Small intestine (tissue), 7 donors: ENCODE measurements at regions not wholly inside any gene's neighbourhood (a gene's known extent, or its start where the extent isn't known, plus 50 kb on each side); places are given as distances from the start of the nearest gene placed in this dataset.
A peak's percentile ranks its signal among the peaks of the same experiment; 100 is the strongest.

Source experiments
- DNase-seq, 2 donors: peaks; one replicate each; pipeline versions ENCODE4 v3.0.0 to v3.0.0-alpha.2; 2013
- FAIRE-seq: peaks from 2 replicates; lab custom pipeline; 2012; peaks lifted over from hg19 to GRCh38; lab: Jason Lieb, UNC
- H3K27ac ChIP-seq, 3 donors: one replicate each; pipeline ENCODE4 v1.5.1; 2013; ENCODE audit warnings: low read length in 2 of 3, mild to moderate bottlenecking in 2 of 3, control low read depth in 1 of 3, inconsistent platforms in 1 of 3, low read depth in 1 of 3, moderate library complexity in 1 of 3
- H3K27me3 ChIP-seq, 3 donors: one replicate each; pipeline ENCODE4 v1.6.1; 2013; ENCODE audit warnings: low read length in 3 of 3, inconsistent platforms in 1 of 3; ENCODE audit not compliant: control insufficient read depth in 3 of 3, insufficient read depth in 3 of 3
- H3K36me3 ChIP-seq, 3 donors: one replicate each; pipeline ENCODE4 v1.6.1; 2013; ENCODE audit warnings: low read length in 3 of 3, inconsistent platforms in 1 of 3, low read depth in 1 of 3, mild to moderate bottlenecking in 1 of 3, moderate library complexity in 1 of 3; ENCODE audit not compliant: control insufficient read depth in 3 of 3, insufficient read depth in 2 of 3
- H3K4me1 ChIP-seq, 3 donors: one replicate each; pipeline ENCODE4 v1.6.1; 2013; ENCODE audit warnings: low read length in 2 of 3, inconsistent platforms in 1 of 3, low read depth in 1 of 3, mild to moderate bottlenecking in 1 of 3, moderate library complexity in 1 of 3; ENCODE audit not compliant: control insufficient read depth in 3 of 3, insufficient read depth in 2 of 3
- H3K4me3 ChIP-seq, 3 donors: one replicate each; pipeline ENCODE4 v1.5.1; 2013; ENCODE audit warnings: low read length in 3 of 3, control low read depth in 1 of 3, inconsistent platforms in 1 of 3, low read depth in 1 of 3, mild to moderate bottlenecking in 1 of 3, moderate library complexity in 1 of 3
- H3K9me3 ChIP-seq, 2 donors: one replicate each; pipeline ENCODE4 v1.6.1; 2013; ENCODE audit warnings: low read depth in 1 of 2, low read length in 1 of 2; ENCODE audit not compliant: control insufficient read depth in 2 of 2, insufficient read depth in 1 of 2
- WGBS, 3 donors: extraction: QIAGEN DNeasy Blood & Tissue Kit; methylation state at CpG; one replicate each; pipeline ENCODE4 v1.1.7; 2013; 5-methylcytosine and 5-hydroxymethylcytosine counted together
- donor health status: healthy with polysubstance abuse.
- donor health status: control.
- donor health status: control.
- donor health status: Bipolar disorder and iron deficiency.
- donor health status: healthy.

GRCh38 chr11:29006668-29007067 lies 898.5 kb downstream of the METTL15 start:
- FAIRE-seq: no peak
- Histone ChIP-seq H3K27me3 (no peaks in the 10 kb centered on the region), H3K9me3 (no peaks in the 10 kb centered on the region), H3K4me1 (no peaks in the 10 kb centered on the region), H3K27ac (no peak overlapping the region), H3K36me3 (no peaks in the 10 kb centered on the region), H3K4me3 (no peak overlapping the region)
- WGBS, 3 donors: 81 to 88% (median 83%) methylated on average over 3 of the region's 3 CpGs
- no peak for DNase-seq

- Histone ChIP-seq H3K9me3 (no peaks in the 10 kb centered on the region), H3K4me3 (no peak overlapping the region), H3K27me3 (no peaks in the 10 kb centered on the region), H3K36me3 (no peaks in the 10 kb centered on the region), H3K27ac (no peak overlapping the region), H3K4me1 (no peaks in the 10 kb centered on the region)
- no peak for DNase-seq
- 82 to 91% (median 87%) methylated on average over 4 of the region's 4 CpGs for WGBS, 3 donors
- FAIRE-seq: no peak
These were observed 897.3 kb downstream of the METTL15 start for GRCh38 chr11:29005401-29005980.

- Histone ChIP-seq H3K27me3 (no peaks in the 10 kb centered on the region), H3K4me3 (no peak overlapping the region), H3K27ac (no peak overlapping the region), H3K9me3 (no peaks in the 10 kb centered on the region), H3K36me3 (no peaks in the 10 kb centered on the region), H3K4me1 (no peaks in the 10 kb centered on the region)
- 57 to 71% (median 65%) methylated on average over 3 of the region's 3 CpGs for WGBS, 3 donors
- no peak for FAIRE-seq
- DNase-seq: no peak
These were observed 894.6 kb downstream of the METTL15 start for GRCh38 chr11:29002816-29003215.

- H3K4me1 ChIP-seq: no peaks in the 10 kb centered on the region
- DNase-seq (no peak), FAIRE-seq (no peak)
- 76 to 90% (median 85%) methylated on average over 1 of the region's 1 CpG for WGBS, 3 donors
- no peaks in the 10 kb centered on the region for H3K9me3 ChIP-seq
- H3K27ac ChIP-seq: no peak overlapping the region
- no peaks in the 10 kb centered on the region for H3K36me3 ChIP-seq
- H3K27me3 ChIP-seq: no peaks in the 10 kb centered on the region
- H3K4me3 ChIP-seq: no peak overlapping the region
These were observed 891.4 kb downstream of the METTL15 start for GRCh38 chr11:28999620-29000019.

GRCh38 chr11:28992996-28993395 lies 884.8 kb downstream of the METTL15 start:
- DNase-seq: no peak
- WGBS, 3 donors: 33 to 55% (median 42%) methylated on average over 2 of the region's 2 CpGs

GRCh38 chr11:28984231-28984630 lies 876.0 kb downstream of the METTL15 start:
- H3K27ac ChIP-seq: no peak overlapping the region
- WGBS, 3 donors: 85 to 91% (median 89%) methylated on average over 4 of the region's 4 CpGs
- no peaks in the 10 kb centered on the region for H3K4me1 ChIP-seq
- no peaks in the 10 kb centered on the region for H3K27me3 ChIP-seq
- FAIRE-seq: no peak
- H3K36me3 ChIP-seq: no peaks in the 10 kb centered on the region
- no peak overlapping the region for H3K4me3 ChIP-seq
- DNase-seq: no peak
- H3K9me3 ChIP-seq: no peaks in the 10 kb centered on the region

More at GRCh38 chr11:28992996-28993395, 884.8 kb downstream of the METTL15 start:
- H3K27ac ChIP-seq: no peak overlapping the region
- H3K27me3 ChIP-seq: no peaks in the 10 kb centered on the region
- no peak overlapping the region for H3K4me3 ChIP-seq
- no peak for FAIRE-seq
- H3K36me3 ChIP-seq: no peaks in the 10 kb centered on the region
- no peaks in the 10 kb centered on the region for H3K9me3 ChIP-seq
- H3K4me1 ChIP-seq: no peaks in the 10 kb centered on the region

- H3K4me3 ChIP-seq: no peak overlapping the region
- no peaks in the 10 kb centered on the region for H3K27me3 ChIP-seq
- no peak overlapping the region for H3K27ac ChIP-seq
- FAIRE-seq (no peak), DNase-seq (no peak)
- no peaks in the 10 kb centered on the region for H3K36me3 ChIP-seq
- no peaks in the 10 kb centered on the region for H3K9me3 ChIP-seq
- no peaks in the 10 kb centered on the region for H3K4me1 ChIP-seq
- 61 to 78% (median 72%) methylated on average over 3 of the region's 3 CpGs for WGBS, 3 donors
These were observed 875.6 kb downstream of the METTL15 start for GRCh38 chr11:28983780-28984179.

- Histone ChIP-seq H3K27ac (no peak overlapping the region), H3K4me1 (no peaks in the 10 kb centered on the region), H3K27me3 (no peaks in the 10 kb centered on the region), H3K4me3 (no peak overlapping the region), H3K9me3 (no peaks in the 10 kb centered on the region), H3K36me3 (no peaks in the 10 kb centered on the region)
- FAIRE-seq (no peak), DNase-seq (no peak)
- WGBS, 3 donors: 51 to 75% (median 58%) methylated on average over 1 of the region's 1 CpG
These were observed 873.2 kb downstream of the METTL15 start for GRCh38 chr11:28981381-28981780.

GRCh38 chr11:28976801-28977145 lies 868.6 kb downstream of the METTL15 start:
- H3K9me3 ChIP-seq: no peaks in the 10 kb centered on the region
- no peaks in the 10 kb centered on the region for H3K36me3 ChIP-seq
- WGBS, 3 donors: 26 to 62% (median 51%) methylated on average over 4 of the region's 4 CpGs
- H3K4me1 ChIP-seq: no peaks in the 10 kb centered on the region
- H3K27ac ChIP-seq: no peak overlapping the region
- FAIRE-seq: no peak
- no peak overlapping the region for H3K4me3 ChIP-seq
- H3K27me3 ChIP-seq: no peaks in the 10 kb centered on the region
- peak in 1 of 2 donors; percentile 9 for DNase-seq
